AML-193 (cell line): ENCODE measurements at regions not wholly inside any gene's neighbourhood (a gene's known extent, or its start where the extent isn't known, plus 50 kb on each side); places are given as distances from the start of the nearest gene placed in this dataset.
A peak's percentile ranks its signal among the peaks of the same experiment; 100 is the strongest.
"Not testable (repeated sequence)": the region's sequence is repeated elsewhere in the genome, so short reads cannot be mapped to it uniquely, and the experiment has no call there.

Experiments used
- DNase-seq, 2 experiments: peaks; one replicate each; lab custom pipeline; 2025; lab: John Stamatoyannopoulos, UW

- no peak for DNase-seq
Observed at GRCh38 chr4:178966644-178967043, 1524.4 kb upstream of the AGA start.

DNA sequence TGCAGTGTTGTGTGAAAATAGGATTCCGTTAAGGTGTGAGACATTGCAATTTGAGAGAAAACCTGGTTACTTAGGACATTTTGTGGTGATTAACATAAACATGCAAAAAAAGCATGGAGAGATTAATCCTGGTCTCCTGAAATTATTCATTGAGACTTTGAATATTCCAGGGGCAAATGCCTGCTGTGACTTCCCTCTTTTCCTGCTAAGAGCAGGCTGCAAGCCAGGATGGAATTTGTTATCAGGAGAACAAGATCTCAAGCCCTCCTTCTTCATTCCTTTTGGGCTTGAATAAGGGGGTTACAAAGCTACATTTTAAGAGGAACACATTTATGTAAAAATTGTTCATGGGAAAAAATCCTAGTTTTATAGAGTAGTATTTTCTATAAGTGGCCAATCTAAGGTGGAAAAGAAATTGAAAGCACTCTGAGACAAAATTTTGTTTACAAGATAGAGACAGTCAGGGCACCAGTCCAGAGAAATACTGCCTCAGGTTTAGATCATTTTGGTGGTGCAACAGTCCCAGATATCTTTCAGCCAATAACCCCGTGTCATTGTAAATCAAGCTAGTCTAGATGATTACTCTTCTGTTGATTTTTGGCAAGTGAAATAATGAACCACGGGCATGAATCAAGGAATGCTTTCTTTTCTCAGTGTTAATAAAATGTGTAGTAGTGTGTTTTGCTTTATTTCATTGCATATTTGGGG is 1528.3 kb upstream of the AGA start:
- DNase-seq: no peak

GRCh38 chr4:178976861-178977260 is 1534.6 kb upstream of the AGA start:
- no peak for DNase-seq

DNA sequence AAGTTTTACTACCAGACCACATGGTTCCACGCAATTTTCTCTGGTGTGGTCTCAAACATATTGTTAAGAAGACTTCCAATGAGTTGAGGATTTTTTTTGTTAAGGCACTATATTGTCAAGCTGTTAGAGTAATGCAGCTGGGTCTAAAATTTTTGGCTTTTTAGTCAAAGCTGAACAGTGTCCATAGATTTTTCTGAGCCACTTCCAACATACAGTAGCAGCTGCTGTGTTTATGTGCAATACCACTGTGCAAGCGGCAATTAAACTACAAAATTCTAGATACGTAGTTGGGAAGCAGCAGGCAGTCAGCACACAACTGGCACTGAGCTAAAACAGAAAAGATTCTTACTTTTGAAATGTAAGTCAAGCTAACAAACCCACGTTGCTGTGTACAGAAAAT is 1551.1 kb upstream of the AGA start:
- no peak for DNase-seq

DNA sequence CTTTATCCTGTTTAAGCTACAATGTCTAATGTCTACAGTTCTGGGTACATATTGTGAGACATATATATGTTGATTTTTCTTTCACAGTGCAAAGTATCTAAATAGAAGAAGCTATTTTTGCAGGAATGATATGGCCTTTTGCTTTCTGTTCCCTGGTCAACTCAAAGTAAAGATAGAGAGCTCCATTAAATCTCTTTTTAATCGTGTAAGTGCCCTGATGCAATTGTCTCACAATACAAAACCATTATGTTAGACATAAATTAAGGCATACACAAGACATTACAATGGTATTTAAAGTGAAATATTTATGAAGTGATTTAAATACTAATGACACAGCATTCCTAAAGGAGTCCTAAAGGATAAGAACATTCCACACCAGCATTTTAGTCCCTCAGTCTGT is 1559.7 kb upstream of the AGA start:
- no peak for DNase-seq

- DNase-seq: no peak
Observed at GRCh38 chr4:179007755-179008154, 1565.5 kb upstream of the AGA start.

DNA sequence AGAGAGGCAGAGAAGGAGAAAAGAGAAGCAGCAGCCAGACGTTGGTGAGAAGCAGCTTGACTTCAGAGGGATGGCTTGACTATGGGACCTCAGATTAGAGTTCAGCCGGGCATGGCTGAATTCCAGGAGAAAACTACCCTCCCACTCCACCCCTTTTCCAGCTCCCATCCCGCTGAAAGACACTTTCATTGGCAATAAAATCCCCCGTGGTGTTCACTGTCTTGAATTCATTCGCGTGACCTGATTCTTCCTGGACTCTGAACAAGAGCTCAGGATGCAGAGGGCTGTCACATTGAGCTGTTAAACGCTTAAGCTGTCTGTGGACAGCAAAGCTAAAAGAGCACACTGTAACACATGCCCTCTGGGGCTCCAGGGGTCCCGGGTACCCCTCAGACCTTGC is 1575.3 kb upstream of the AGA start:
- DNase-seq: no peak

DNA sequence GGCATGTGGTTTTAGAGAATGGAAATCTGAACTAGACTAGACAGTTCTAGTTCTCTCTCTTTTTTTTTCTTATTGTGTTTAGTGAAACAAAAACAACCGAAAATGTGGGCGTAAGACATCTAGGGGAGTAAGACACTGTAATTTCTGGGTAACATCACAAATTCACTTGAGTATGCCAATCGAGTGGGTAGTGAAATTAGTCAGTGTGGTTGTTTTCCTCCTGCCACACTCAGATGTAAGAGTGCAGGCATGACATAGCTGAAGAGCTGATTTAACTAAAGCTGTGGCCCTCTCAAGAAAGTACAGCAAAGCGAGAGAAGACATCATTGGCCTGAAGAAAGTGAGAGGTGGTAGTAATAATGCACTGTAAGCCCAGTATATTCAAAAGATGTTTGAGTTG is 1585.3 kb upstream of the AGA start:
- DNase-seq: no peak

GRCh38 chr4:179028321-179028720 is 1586.1 kb upstream of the AGA start:
- DNase-seq: no peak

GRCh38 chr4:179029683-179030082 is 1587.4 kb upstream of the AGA start:
- no peak for DNase-seq

DNA sequence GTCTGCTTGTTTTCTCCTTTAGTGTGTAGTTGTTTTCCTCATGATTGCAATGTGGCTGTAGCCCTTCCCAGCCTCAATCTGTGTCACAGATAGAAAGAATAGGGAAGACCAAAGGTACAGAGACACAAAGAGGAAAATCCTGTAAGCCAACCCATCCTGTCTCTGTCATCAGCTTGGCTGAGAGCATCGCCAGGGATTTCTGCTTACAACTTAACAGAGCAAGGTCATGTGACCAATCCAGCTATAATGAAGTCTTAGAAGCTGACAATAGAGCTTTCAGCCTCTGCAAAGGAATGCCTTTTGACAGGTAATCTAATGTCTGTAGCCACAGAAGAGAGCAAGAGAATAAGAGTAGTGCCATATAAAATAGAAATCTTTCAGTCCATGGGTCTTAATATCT is 1598.0 kb upstream of the AGA start:
- DNase-seq: no peak

GRCh38 chr4:179048839-179049453 is 1606.7 kb upstream of the AGA start:
- DNase-seq: no peak

- DNase-seq: no peak
Observed at GRCh38 chr4:179051206-179051605, 1609.0 kb upstream of the AGA start.

DNA sequence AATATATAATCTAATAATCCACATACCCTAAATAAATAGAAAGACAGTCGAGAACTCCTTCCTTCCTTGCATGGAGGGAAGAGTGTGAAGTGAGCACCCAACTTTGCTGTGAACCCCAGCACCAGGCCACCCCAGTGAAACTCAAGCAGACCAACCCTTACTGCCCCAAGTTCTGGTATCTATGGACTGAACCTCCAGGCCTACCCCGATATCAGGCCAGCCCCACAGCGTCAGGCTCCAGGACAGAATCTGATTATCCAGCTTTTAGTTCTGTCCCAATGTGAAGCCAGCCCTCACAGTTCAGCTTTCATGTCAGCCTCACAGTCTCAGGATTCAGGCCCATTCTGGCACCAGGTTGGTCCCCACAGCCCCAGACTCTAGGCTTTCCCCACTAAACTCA is 1617.2 kb upstream of the AGA start:
- DNase-seq: no peak

GRCh38 chr4:179066254-179066653 is 1624.0 kb upstream of the AGA start:
- not testable (repeated sequence) for DNase-seq

DNA sequence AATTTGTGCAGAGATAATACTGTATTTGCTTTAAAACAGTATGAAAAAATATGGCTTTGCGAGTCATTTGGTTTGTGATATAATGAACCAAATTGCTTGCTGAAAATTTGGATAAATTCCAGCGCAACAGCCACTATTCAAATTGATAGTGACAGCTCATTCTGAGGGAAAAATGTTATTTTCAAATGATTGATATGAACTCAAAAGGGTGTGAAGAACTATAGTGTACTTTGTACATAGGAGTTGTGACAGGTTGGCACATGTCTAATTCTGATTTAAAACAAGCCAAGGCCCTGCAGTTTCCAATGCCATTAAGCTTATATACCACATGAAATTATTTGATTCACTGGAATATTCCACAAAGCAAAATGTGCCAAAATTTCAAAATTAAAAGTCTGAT is 1628.9 kb upstream of the AGA start:
- no peak for DNase-seq

- no peak for DNase-seq
Observed at GRCh38 chr4:179076865-179077264, 1634.6 kb upstream of the AGA start.

DNA sequence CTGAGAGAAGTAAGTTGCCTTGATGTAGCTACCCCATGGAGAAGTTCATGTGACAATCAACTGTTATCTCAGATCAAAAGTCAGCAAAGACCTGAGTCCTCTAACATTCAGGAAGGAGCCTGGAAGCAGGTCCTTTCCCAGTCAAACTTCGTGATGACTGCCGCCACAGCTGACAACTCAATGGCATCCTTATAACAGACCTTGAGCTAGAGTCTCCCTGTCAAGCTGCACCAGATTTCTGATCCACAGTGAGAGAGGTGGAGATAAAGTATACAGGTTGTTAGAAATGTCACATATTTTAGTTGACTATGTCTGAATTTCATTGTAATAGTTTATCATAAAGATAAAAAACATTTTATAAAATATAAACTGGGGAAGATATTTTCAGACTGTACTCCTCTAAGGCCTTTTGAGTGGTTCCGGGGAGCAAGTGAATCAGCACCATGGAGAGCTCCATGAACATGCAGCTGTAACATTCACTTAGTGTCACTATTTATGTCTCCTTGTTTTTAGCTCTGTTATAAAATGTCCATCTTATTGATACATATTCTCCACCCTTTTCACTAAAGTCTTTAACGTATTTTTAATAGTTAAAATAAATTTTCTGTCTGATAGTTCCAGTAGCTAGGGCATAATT is 1653.5 kb upstream of the AGA start:
- DNase-seq: peak; percentile 4 to 11

GRCh38 chr4:179097741-179098140 is 1655.5 kb upstream of the AGA start:
- DNase-seq: peak; percentile 4 to 17

- DNase-seq: no peak
Observed at GRCh38 chr4:179110356-179110755, 1668.1 kb upstream of the AGA start.

GRCh38 chr4:179110816-179111215 is 1668.6 kb upstream of the AGA start:
- no peak for DNase-seq

GRCh38 chr4:179112441-179113170 is 1670.4 kb upstream of the AGA start:
- DNase-seq: no peak

GRCh38 chr4:179114615-179115014 is 1672.4 kb upstream of the AGA start:
- DNase-seq: no peak
